LNCAP (cell line): ENCODE measurements at regions not wholly inside any gene's neighbourhood (a gene's known extent, or its start where the extent isn't known, plus 50 kb on each side); places are given as distances from the start of the nearest gene placed in this dataset.

Experiments used
- TF ChIP-seq, protein P1 (sequence below): fragments of 450-650 bp; IDR thresholded peaks from 2 replicates; pipeline ENCODE4 v1.5.1; 2017; ENCODE audit warnings: mild to moderate bottlenecking

DNA sequence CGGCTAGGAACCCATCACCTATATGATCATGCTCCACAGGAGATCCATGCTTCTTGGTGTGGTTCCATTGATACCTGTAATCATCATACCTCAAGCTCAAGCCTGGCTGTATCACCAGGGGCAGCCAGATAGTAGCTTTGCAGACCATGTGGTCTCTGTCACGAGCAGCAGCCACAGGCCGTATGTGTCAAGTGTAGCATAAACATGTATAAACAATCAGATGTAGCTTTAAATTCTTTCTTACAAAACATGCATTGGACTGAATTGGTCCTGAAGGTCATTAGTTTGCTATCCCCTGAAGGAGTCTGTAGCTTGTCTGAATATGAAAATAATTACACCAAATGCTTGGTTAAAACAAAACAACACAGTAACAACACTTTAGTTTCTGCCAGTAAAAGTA lies 1223.2 kb upstream of the TMEM132C start:
- TF ChIP-seq, protein P1, sequence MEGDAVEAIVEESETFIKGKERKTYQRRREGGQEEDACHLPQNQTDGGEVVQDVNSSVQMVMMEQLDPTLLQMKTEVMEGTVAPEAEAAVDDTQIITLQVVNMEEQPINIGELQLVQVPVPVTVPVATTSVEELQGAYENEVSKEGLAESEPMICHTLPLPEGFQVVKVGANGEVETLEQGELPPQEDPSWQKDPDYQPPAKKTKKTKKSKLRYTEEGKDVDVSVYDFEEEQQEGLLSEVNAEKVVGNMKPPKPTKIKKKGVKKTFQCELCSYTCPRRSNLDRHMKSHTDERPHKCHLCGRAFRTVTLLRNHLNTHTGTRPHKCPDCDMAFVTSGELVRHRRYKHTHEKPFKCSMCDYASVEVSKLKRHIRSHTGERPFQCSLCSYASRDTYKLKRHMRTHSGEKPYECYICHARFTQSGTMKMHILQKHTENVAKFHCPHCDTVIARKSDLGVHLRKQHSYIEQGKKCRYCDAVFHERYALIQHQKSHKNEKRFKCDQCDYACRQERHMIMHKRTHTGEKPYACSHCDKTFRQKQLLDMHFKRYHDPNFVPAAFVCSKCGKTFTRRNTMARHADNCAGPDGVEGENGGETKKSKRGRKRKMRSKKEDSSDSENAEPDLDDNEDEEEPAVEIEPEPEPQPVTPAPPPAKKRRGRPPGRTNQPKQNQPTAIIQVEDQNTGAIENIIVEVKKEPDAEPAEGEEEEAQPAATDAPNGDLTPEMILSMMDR, result no peak

DNA sequence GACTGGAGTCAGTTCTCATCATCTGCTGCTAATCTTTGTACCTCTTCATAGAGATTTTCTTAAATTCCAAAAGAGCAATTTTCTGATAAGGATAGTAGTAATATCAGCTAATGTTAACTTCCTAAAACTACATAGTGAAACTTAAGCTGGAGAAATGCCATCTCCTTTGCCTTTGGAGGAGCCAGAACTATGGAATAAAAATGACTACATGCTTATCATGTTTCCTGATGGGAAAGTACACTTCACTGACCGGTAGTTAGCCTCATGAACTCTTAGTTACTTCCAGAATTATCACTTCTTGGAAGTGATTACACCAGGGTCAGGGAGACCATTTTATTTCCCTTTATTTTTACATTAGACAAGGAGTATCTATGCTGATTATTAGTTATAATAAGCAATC lies 1222.1 kb upstream of the TMEM132C start:
- TF ChIP-seq, protein P1, result no peak

DNA sequence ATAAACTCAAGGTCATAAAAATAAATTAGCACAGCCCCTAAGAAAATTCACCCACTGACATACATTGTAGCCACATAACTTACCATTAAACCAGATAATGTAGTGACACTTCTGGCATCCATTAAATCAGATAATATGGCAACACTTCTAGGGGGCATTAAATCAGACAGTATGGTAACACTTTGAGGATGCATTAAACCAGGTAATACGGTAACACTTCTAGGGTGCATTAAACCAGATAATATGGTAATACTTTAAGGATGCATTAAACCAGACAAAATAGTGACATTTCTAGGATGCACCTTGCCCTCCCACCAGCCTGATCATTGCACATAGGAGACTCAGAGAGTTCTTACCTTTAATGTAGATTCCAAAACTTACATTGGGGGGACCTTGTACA lies 1220.5 kb upstream of the TMEM132C start:
- TF ChIP-seq, protein P1, result no peak

DNA sequence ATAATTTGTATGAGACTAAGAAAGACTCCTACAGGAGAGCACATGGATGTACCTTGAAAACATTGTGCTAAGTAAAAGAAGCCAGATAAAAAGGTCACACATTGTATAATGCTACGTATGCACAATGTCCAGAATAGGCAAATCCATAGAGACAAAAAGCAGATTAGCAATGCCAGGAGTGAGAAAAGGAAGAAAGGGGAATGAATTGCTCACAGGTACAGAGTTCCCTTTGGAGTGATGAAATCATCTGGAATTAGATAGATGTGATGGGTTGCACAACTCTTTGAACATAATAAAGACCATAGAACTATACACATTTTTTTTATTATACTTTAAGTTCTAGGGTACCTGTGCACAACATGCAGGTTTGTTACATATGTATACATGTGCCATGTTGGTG lies 1218.9 kb upstream of the TMEM132C start:
- TF ChIP-seq, protein P1, result no peak

DNA sequence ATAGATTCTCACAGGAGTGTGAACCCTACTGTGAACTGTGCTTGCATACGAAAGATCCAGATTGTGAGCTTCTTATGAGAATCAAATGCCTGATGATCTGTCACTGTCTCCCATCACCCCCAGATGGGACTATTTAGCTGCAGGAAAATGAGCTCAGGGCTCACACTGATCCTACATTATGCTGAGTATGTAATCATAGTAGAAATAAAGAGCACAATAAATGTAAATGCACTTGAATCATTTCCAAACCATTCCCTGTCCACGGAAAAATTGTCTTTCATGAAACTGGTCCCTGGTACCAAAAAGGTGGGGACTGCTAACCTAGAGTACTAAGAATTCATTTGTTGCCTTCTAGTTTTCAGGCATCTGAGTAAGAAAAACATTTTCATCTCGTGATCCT lies 1215.8 kb upstream of the TMEM132C start:
- TF ChIP-seq, protein P1, result no peak

DNA sequence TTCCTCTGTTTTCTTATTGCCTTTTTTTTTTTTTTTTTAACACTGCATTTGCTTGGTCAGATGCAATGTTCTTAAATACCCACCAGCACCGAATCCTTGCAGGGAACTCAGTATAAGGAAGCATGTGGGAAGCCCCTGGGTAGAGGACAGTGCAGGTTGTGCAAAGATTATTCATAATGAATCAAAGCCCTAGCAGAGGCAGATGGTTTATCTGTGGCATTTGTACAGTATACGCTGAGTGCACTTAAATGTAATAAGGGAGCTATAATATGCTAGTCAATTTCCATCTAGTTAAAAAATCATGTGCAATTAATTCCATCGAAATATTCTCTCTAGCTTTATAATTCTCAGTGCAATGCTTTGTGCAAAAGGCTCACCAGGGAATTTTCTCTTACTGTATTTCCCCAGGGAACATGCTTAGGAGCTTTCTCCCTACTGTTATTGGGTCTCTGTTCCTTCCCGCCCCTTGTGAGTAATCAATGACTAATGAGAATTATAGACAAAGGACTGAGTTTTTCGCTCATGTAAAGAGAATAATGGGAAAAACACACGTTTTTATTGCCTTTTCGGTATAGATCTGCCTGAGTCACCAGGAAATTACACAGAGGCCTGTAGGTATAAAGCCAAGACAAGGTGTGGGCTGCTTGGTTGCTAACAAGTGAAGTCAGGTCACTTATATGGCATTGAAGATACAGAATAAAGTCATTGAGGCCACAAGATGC lies 1214.3 kb upstream of the TMEM132C start:
- TF ChIP-seq, protein P1, result no peak

DNA sequence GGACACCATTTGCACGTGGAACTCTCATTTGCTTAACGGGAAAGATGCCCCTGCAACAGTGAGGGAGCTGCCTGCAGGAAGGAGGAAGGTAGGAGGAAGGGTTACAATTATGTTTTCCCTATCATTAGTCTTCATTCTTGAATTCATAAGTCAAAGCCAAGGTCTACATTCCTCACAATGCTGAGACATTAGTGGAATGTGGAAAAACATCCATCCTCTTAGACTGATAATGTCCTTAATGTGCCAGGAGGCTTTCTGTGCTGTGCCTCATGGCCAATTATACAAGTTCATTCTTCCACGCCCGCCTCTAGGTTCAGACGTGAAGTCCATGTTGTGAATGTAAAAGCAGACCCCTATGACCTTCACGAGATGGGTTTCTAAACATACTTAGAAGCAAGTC lies 1212.4 kb upstream of the TMEM132C start:
- TF ChIP-seq, protein P1, result no peak
